Suppressor macrophage (primary cell): ENCODE measurements at regions not wholly inside any gene's neighbourhood (a gene's known extent, or its start where the extent isn't known, plus 50 kb on each side); places are given as distances from the start of the nearest gene placed in this dataset.
"Not testable (repeated sequence)": the region's sequence is repeated elsewhere in the genome, so short reads cannot be mapped to it uniquely, and the experiment has no call there.

Experiments used
- DNase-seq, 4 experiments: peaks; one replicate each; pipeline ENCODE4 v3.0.0-alpha.2; 2020 to 2022

- DNase-seq, result no peak
Measured at GRCh38 chr14:106690333-106690891, 1164.0 kb downstream of the TMEM121 start.

DNA sequence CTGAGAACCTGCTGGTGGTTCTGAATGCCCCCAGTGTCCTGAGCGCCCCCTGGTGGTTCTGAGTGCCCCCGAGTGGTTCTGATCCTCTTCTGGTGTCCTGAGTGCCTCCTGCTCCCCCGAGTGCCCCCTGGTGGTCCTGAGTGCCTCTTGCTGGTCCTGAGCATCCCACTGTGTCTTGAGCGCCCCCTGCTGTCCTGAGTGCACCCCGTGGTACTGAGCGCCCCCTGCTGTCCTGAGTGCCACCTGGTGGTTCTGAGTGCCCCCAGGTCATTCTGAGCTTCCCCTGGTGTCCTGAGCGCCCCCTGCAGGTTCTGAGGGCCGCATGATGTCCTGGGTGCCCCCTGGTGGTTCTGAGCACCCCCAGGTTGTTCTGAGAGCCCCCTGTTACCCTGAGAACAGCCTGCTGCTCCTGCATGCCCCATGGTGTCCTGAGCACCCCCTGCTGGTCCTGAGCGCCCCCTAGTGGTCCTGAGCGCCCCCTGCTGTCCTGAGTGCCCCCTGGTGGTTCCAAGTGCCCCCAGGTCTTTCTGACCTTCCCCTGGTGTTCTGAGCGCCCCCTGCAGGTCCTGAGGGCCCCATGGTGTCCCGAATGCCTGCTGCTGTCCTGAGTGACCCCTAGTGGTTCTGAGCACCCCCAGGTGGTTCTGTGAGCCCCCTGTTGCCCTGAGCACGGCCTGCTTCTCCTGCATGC lies 1165.4 kb downstream of the TMEM121 start:
- DNase-seq, result peak; percentile 55 to 79 (median 64)

DNA sequence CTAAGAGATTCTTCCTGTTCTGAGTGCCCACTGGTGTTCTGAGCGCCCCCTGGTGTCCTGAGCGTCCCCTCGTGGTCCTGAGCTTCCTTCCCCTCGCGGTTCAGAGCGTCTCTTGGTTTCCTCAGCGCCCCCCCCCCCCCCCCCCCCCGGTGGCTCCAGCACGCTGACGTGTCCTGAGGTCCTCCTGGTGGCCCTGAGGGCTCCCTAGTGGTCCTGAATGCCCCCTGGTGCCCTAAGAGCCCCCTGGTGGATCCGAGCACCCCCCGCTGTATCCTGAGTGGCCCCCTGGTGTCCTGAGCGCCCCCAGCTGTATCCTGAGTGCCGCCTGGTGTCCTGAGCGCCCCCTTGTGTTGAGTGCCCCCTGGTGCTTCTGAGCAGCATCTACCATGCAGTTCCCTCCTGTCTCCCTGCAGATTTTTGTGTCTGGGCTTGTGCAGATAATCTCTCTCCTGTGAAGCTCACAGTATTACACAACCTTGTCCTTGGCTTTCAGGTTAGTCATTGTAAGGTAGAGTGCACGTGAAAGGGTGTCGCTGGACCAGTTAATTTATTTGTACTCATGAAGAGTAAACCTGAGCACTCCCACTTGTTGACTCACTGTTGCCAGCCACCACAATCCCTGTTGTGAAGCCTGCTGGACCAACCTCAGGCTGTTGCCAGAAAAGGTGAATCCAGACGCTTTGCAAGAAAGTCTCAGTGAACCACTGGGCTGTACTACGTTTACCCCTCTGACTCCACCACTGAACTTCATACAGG lies 1168.4 kb downstream of the TMEM121 start:
- DNase-seq, result peak; percentile 64 to 85 (median 72)

DNA sequence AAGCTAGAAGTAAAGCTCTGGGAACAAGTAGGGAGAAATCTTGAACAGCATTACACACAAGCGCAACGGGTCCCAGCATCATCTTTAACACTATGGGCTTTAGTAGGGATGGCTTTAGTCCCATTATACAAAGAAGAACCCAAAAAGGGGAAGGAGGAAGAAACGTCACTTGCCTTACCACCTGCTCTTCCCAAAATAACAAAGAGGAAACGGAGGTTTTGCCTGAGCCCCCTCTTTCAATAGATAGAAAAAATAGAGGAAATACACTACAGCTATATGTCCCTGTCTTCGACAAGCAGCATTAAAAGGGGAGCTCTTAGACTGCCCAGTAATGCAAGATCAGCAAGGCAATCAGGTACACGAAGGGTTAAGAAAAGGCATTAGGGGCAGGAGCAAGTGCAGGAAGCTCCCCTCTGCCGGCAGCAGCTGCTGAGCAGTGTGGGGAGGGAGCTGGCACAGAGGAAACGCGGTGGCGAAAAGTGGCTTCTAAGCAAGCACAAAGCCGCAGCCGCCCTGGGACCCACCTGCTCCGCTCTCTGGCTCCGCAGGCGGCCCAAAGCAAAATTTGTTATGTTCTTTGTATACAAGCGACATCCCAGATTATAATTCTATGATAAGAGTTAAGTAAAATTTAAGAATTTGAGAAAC lies 1172.4 kb downstream of the TMEM121 start:
- DNase-seq, result peak in 3 of 4 experiments; percentile 20 to 25 (median 21)

- not testable (repeated sequence) for DNase-seq
Measured at GRCh38 chr14:106703651-106704050, 1177.3 kb downstream of the TMEM121 start.

DNA sequence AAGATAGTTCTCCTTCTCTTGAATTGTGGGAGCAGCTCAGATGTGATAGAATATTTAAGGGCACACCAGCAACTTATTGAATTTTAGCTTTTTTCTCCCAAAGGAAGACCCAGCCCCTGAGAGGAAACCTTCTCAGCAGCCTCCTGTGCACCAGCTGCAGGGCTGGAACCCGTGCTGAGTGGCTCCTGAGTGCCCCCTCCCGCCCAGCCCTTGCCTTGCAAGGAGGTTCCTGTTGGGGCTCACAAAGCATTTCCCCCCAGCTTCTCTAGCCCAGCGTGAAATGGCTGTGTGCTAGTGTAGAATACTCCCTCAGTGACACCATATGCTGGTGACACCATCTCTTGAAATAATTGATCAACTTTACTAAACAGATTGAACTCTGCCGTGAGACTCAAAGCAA lies 1180.1 kb downstream of the TMEM121 start:
- DNase-seq, result peak in 2 of 4 experiments; percentile 11 to 17

- peak in 2 of 4 experiments; percentile 5 to 12 for DNase-seq
Measured at GRCh38 chr14:106710187-106710586, 1183.8 kb downstream of the TMEM121 start.

DNA sequence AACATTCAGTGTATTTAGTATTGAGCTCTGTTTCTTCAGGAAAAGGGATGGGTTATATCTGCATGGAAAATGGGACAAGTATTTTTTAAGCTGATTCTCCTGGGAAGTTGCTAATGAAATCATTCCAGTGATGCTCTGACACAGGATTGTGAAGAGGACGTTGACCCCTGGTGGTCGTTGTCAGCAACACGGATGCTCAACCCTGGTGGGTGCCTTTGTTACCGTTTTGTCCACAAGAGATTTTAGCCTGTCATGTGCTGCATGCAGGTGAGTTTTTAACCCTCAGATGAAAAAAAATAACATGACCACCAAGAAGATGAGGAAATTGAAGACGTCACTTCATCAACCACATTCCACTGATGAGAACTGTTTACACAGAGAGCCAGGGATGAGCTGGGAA lies 1186.1 kb downstream of the TMEM121 start:
- not testable (repeated sequence) for DNase-seq

- DNase-seq, result not testable (repeated sequence)
Measured at GRCh38 chr14:106714446-106715428, 1188.4 kb downstream of the TMEM121 start.

GRCh38 chr14:106717544-106717943 lies 1191.2 kb downstream of the TMEM121 start:
- not testable (repeated sequence) for DNase-seq

- DNase-seq, result not testable (repeated sequence)
Measured at GRCh38 chr14:106719880-106720279, 1193.5 kb downstream of the TMEM121 start.

DNA sequence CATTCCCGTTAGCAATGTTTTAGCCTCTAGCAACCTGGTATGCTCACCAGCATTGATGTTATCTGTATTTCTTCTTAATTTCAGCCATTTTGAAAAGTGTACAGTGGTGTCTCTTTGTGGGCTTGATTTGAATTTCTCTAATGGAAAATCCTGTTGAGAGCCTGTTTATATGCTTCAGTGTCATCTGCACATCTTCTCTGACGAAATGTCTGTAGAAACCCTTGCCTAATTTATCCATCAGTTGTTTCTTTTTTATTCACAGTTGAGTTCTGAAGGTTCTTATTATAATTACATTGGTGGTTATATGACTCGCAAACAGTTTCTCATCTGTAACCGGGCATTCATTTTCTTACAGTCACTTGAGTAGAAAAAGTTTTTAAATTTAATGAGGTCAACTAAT lies 1195.5 kb downstream of the TMEM121 start:
- DNase-seq, result not testable (repeated sequence)

GRCh38 chr14:106722813-106723687 lies 1196.7 kb downstream of the TMEM121 start:
- DNase-seq, result not testable (repeated sequence)

DNA sequence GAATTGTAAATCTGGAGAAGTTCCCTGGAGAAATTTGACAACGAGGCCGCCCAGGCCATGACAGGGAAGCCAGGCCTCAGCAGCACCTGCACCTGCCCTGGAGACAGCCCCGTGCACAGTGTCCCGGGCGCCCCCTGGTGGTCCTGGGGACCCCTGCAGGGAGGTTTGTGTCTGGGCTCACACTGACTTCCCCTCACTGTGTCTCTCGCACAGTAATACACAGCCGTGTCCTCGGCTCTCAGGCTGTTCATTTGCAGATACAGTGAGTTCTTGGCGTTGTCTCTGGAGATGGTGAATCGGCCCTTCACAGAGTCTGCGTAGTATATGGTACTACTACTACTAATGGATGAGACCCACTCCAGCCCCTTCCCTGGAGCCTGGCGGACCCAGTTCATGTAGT lies 1201.6 kb downstream of the TMEM121 start:
- not testable (repeated sequence) for DNase-seq

- no peak for DNase-seq
Measured at GRCh38 chr14:106728611-106729010, 1202.2 kb downstream of the TMEM121 start.

- DNase-seq, result no peak
Measured at GRCh38 chr14:106729551-106729950, 1203.2 kb downstream of the TMEM121 start.

DNA sequence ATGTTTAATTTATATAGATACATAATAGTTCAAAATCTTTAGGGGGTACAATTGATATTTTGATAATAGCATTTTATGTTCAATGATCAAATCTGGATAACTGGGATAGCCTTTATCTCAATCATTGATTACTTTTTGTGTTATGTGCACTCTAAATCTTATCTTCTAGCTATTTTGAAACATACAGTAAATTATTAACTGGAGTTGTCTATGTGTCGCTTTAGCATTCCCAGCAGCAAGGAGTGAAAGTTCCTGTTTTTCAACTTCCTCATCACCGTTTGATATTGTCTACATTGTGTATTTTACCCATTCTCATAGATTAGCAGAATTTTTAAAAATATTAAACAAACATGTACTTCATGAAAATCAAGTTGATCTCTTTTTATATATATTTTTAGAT lies 1207.4 kb downstream of the TMEM121 start:
- DNase-seq, result peak in 1 of 4 experiments; percentile 31

DNA sequence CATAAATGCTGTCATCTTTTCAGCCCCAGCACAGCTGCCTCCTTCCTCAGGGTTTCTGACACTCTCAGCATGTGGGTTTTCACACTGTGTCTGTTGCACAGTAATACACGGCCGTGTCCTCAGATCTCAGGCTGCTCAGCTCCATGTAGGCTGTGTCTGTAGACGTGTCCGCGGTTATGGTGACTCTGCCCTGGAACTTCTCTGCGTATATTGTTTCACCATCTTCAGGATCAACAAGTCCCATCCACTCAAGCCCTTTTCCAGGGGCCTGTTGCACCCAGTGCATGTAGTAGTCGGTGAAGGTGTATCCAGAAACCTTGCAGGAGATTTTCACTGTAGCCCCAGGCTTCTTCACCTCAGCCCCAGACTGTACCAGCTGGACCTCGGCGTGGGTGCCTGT lies 1210.6 kb downstream of the TMEM121 start:
- no peak for DNase-seq

DNA sequence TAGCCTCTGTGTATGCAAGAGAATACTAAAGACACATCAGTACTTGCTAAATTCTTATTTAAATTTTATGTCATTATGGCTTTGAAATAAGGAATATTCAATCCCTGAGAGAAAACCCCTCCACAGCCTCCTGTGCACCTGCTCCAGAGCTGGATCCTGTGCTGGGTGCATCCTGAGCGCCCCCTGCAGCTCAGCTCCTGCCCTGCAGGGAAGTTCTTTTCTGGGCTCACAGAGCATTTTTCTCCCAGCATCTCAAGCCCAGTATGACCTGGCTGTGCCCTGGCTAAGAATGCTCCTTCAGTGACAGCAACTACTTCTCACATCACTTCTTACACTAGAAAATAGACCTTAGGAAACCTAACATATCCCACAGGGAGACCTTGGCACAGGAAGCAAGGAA lies 1211.7 kb downstream of the TMEM121 start:
- DNase-seq, result no peak

DNA sequence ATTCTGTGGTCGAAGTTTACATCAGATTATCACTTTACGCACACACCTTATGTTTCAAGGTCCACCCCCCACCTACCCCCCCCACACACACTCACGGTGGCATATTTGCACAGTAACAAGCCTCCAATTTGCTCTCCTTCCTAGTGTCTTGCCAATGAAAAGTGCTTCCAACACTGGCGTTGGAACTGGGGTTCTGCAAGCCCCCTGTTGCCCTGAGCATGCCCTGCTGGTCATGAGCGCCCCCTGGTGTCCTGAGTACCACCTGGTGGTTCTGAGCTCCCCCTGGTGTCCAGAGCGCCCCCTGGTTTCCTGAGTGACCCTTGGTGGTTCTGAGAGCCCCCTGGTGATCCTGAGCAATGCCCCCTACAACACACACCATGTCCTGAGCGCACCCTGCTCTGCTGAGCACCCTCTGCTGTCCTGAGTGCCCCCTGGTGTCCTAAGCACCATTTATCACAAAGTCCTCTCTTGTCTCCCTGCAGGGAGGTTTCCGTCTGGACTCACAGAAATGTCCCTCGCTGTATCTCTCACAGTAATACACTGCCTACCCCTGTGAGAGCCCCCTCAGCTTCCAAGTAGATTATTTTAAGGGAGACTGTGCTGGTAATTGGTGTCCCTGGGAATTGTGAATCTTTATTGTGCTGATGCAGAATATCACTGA lies 1212.3 kb downstream of the TMEM121 start:
- not testable (repeated sequence) for DNase-seq
